Testis (tissue), 2 donors: ENCODE measurements at regions not wholly inside any gene's neighbourhood (a gene's known extent, or its start where the extent isn't known, plus 50 kb on each side); places are given as distances from the start of the nearest gene placed in this dataset.

ENCODE experiments used
- DNase-seq: peaks from one replicate; pipeline ENCODE4 v3.0.0-alpha.2; 2019
- H3K27ac ChIP-seq, 2 donors: fragments of 200-600 bp; sonication (generic); one replicate each; pipeline ENCODE4 v1.5.1; 2019
- H3K27me3 ChIP-seq: fragments of 200-600 bp; sonication (generic); one replicate; pipeline ENCODE4 v1.5.1; 2019
- H3K36me3 ChIP-seq: fragments of 200-600 bp; sonication (generic); one replicate; pipeline ENCODE4 v1.5.1; 2017; ENCODE audit warnings: low read depth; ENCODE audit errors: missing control alignments
- H3K4me1 ChIP-seq: fragments of 200-600 bp; sonication (generic); one replicate; pipeline ENCODE4 v1.5.1; 2019
- H3K4me3 ChIP-seq, 2 donors: fragments of 200-600 bp; sonication (generic); one replicate each; pipeline ENCODE4 v1.5.1; 2017 to 2019
- H3K9me3 ChIP-seq: fragments of 200-600 bp; sonication (generic); one replicate; pipeline ENCODE4 v1.5.1; 2017
- POLR2A ChIP-seq: fragments of 450-650 bp; IDR thresholded peaks from one replicate; pipeline ENCODE4 v1.6.1; 2017; ENCODE audit warnings: antibody characterized with exemption, mild to moderate bottlenecking, moderate library complexity
- WGBS, 2 donors: methylation state at CpG; one replicate each; pipeline ENCODE4 v1.1.5; 2018; 5-methylcytosine and 5-hydroxymethylcytosine counted together
- intact Hi-C: fragments of 100-400 bp; cut with DNase I; formaldehyde crosslinking; loops from one replicate; pipeline ENCODE4 v1.15.1; 2023; ENCODE audit warnings: low total_unique reads
- TF ChIP-seq, protein P1 (sequence below), 3 experiments: fragments of 450-650 bp in 2 of 3; fragments of 200-600 bp in 1 of 3; sonication (generic) in 1 of 3; IDR thresholded peaks; one replicate each; pipeline ENCODE4 v1.5.1; 2016 to 2019; ENCODE audit warnings: antibody characterized with exemption in 3 of 3, mild to moderate bottlenecking in 2 of 3, moderate library complexity in 1 of 3

DNA sequence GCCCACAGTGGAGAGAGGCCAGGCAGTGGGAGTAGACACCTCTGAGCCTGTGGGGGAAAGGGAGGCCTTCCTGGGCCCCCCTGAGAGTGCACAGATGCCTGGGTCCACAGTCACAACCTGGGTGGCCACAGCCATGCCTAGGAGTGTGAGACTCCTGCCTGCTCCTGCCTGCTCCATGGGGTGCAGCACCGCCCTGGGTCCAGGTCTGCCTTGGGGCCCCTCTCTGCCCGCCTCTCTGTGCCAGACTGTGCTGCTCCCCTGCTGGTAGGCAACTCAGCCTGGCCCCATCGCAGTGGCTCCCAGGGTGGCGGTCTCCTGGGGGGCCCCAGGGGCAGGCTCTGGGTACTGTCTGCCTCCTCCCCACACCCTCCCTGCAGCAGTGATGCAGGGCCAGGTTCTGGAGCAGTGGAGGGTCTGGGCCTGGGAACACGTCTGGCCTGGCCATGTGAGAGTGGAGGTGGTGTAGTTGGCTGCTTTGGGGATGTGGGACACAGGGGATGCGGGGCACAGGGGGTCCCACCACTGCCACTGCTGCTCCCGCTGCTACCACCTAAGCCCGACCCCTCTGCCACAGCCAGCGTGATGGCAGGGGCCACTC, 60.1 kb upstream of the DLX2 start:
- intact Hi-C loops = no loop called here
- Histone ChIP-seq H3K9me3 (no peaks in the 10 kb centered on the region), H3K4me3 (no peak overlapping the region), H3K27me3 (no peaks in the 10 kb centered on the region), H3K4me1 (no peaks in the 10 kb centered on the region), H3K27ac (no peak overlapping the region), H3K36me3 (no peaks in the 10 kb centered on the region)
- WGBS, 2 donors = 95 to 98% methylated on average over 4 to 9 of the region's 9 CpGs
- no peak for TF ChIP-seq POLR2A
- TF ChIP-seq, protein P1, sequence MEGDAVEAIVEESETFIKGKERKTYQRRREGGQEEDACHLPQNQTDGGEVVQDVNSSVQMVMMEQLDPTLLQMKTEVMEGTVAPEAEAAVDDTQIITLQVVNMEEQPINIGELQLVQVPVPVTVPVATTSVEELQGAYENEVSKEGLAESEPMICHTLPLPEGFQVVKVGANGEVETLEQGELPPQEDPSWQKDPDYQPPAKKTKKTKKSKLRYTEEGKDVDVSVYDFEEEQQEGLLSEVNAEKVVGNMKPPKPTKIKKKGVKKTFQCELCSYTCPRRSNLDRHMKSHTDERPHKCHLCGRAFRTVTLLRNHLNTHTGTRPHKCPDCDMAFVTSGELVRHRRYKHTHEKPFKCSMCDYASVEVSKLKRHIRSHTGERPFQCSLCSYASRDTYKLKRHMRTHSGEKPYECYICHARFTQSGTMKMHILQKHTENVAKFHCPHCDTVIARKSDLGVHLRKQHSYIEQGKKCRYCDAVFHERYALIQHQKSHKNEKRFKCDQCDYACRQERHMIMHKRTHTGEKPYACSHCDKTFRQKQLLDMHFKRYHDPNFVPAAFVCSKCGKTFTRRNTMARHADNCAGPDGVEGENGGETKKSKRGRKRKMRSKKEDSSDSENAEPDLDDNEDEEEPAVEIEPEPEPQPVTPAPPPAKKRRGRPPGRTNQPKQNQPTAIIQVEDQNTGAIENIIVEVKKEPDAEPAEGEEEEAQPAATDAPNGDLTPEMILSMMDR (IDR thresholded peaks at IDR 0.05) = no peak
- no peak for DNase-seq

DNA sequence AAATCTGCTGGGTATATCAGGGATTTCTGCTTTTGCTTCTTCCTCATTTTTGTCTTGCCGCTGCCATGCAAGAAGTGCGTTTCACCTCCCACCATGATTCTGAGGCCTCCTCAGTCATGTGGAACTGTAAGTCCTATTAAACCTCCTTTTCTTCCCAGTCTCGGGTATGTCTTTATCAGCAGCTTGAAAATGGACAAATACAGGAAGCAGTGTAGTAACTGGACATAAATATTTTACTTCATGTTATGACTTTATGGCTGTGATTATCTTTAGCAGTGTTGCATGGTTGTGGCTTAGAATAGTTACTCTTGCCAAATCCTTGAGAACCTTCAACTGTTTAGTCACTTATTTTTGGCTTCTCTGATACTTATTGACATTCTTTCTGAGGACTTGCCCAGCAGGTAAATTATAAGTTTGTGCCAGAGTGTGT, 66.2 kb upstream of the DLX2 start:
- no peak overlapping the region for H3K4me3 ChIP-seq
- H3K36me3 ChIP-seq = no peaks in the 10 kb centered on the region
- 83 to 89% methylated on average over 3 of the region's 3 CpGs for WGBS, 2 donors
- TF ChIP-seq POLR2A = no peak
- TF ChIP-seq, protein P1 (IDR thresholded peaks at IDR 0.05) = no peak
- no peak overlapping the region for H3K27ac ChIP-seq
- intact Hi-C loops = no loop called here
- H3K4me1 ChIP-seq = no peaks in the 10 kb centered on the region
- DNase-seq = no peak
- H3K9me3 ChIP-seq = no peaks in the 10 kb centered on the region
- no peaks in the 10 kb centered on the region for H3K27me3 ChIP-seq

DNA sequence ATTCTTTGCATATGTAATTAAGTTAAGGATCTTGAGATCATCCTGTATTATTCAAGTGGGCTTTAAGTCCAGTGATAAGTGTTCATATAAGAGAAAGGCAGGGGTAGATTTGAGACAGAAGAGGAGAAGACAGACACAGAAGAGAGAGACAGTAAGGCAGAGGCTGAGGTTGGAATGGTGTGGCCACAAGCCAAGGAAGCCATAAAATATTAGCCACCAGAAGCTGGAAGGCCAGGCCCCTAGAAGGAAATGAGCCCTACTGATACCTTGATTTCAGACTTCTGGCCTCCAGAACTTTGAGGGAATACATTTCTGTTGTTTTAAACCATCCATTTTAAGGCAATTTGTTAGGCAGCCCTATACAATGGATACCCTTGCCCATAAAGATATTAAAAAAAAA, 66.9 kb upstream of the DLX2 start:
- intact Hi-C loops = loop anchor here (5.0 kb wide), 1 partner anchor 293 kb away; no protein-coding TSS in a partner anchor

DNA sequence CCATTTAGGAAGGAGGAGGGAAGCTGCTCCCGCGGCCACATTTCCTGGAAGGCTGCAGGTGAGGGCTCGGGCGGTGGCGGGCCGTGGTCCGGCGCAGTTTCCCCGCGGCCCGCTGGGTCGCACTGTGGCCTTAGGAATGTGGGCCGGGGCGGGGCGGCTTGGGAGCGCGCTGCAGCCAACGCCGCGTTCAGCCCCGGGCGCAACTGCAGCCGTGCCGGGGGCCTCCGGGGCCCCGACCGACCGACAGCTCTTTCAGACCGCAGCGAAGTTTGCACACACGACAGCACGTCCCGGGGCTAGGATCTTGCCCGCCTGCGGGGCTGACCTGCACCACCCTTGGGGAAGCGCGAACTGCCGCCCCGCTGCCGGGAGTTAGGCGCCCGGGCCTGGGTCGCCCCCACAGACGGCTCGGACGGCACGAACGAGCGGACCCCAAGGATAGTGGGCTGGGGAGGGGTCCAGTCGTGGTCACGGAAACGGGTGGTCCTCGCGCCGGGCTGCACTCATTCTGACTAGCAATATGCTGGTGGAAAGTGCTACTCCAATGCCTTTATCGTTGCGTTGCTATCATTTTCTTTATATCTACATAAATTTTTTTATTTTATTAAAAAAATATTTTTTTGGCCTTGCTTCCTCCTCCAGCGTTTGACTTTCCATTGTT, 69.9 kb upstream of the DLX2 start:
- intact Hi-C loops = loop anchor here (5.0 kb wide), 1 partner anchor 290 kb away; no protein-coding TSS in a partner anchor
- 0 to 1% methylated on average over 18 to 57 of the region's 58 CpGs for WGBS, 2 donors
- H3K4me1 ChIP-seq = no peaks in the 10 kb centered on the region
- TF ChIP-seq, protein P1 (IDR thresholded peaks at IDR 0.05) = peak; percentile 70 to 76 (median 70)
- no peak for TF ChIP-seq POLR2A
- H3K27me3 ChIP-seq = no peaks in the 10 kb centered on the region
- no peaks in the 10 kb centered on the region for H3K9me3 ChIP-seq
- DNase-seq = peak; percentile 80
- peak overlapping the region in 1 of 2 donors; percentile 25 for H3K27ac ChIP-seq
- H3K4me3 ChIP-seq = peak overlapping the region; percentile 57 to 59
- H3K36me3 ChIP-seq = no peaks in the 10 kb centered on the region

More for the DNA sequence above, 66.9 kb upstream of the DLX2 start:
- H3K27ac ChIP-seq = no peak overlapping the region
- H3K4me3 ChIP-seq = no peak overlapping the region
- no peaks in the 10 kb centered on the region for H3K27me3 ChIP-seq
- H3K9me3 ChIP-seq = no peaks in the 10 kb centered on the region
- DNase-seq = no peak
- no peak for TF ChIP-seq POLR2A
- TF ChIP-seq, protein P1 (IDR thresholded peaks at IDR 0.05) = no peak
- H3K36me3 ChIP-seq = no peaks in the 10 kb centered on the region
- H3K4me1 ChIP-seq = no peaks in the 10 kb centered on the region
